Gastrocnemius medialis (tissue), 4 donors: ENCODE measurements at regions not wholly inside any gene's neighbourhood (a gene's known extent, or its start where the extent isn't known, plus 50 kb on each side); places are given as distances from the start of the nearest gene placed in this dataset.
"Not testable (repeated sequence)": the region's sequence is repeated elsewhere in the genome, so short reads cannot be mapped to it uniquely, and the experiment has no call there.

Source experiments
- POLR2A ChIP-seq, 2 donors: fragments of 450-650 bp; IDR thresholded peaks; one replicate each; pipeline ENCODE4 v1.6.1; 2017; ENCODE audit warnings: antibody characterized with exemption in 2 of 2, mild to moderate bottlenecking in 2 of 2, moderate library complexity in 2 of 2
- TF ChIP-seq, protein P1 (sequence below), 5 experiments: fragments of 450-650 bp in 3 of 5; fragments of 200-600 bp in 2 of 5; sonication (generic) in 2 of 5; IDR thresholded peaks in 4 of 5; conservative IDR thresholded peaks in 1 of 5; 1 replicate in 4 of 5; 2 replicates in 1 of 5; pipeline ENCODE4 v1.5.1; 2016 to 2019; ENCODE audit warnings: antibody characterized with exemption in 5 of 5, mild to moderate bottlenecking in 3 of 5, moderate library complexity in 3 of 5

DNA sequence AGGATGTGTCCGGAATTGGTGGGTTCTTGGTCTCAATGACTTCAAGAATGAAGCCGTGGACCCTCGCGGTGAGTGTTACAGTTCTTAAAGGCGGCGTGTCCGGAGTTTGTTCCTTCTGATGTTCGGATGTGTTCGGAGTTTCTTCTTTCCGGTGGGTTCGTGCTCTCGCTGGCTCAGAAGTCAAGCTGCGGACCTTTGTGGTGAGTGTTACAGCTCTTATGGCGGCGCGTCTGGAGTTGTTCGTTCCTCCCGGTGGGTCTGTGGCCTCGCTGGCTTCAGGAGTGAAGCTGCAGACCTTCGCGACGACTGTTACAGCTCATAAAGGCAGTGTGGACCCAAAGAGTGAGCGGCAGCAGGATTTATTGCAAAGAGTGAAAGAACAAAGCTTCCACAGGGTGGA is 64.6 kb upstream of the CD28 start:
- TF ChIP-seq, protein P1, sequence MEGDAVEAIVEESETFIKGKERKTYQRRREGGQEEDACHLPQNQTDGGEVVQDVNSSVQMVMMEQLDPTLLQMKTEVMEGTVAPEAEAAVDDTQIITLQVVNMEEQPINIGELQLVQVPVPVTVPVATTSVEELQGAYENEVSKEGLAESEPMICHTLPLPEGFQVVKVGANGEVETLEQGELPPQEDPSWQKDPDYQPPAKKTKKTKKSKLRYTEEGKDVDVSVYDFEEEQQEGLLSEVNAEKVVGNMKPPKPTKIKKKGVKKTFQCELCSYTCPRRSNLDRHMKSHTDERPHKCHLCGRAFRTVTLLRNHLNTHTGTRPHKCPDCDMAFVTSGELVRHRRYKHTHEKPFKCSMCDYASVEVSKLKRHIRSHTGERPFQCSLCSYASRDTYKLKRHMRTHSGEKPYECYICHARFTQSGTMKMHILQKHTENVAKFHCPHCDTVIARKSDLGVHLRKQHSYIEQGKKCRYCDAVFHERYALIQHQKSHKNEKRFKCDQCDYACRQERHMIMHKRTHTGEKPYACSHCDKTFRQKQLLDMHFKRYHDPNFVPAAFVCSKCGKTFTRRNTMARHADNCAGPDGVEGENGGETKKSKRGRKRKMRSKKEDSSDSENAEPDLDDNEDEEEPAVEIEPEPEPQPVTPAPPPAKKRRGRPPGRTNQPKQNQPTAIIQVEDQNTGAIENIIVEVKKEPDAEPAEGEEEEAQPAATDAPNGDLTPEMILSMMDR (IDR thresholded peaks at IDR 0.05 in 4 of 5, conservative IDR thresholded peaks at IDR 0.05 in 1 of 5), result not testable (repeated sequence)
- TF ChIP-seq POLR2A (IDR thresholded peaks at IDR 0.05), result not testable (repeated sequence)
